Fibroblast of lung (primary cell): ENCODE measurements at regions not wholly inside any gene's neighbourhood (a gene's known extent, or its start where the extent isn't known, plus 50 kb on each side); places are given as distances from the start of the nearest gene placed in this dataset.

Experiments
- EZH2 ChIP-seq: IDR thresholded peaks from 2 replicates; pipeline ENCODE4 v1.5.1; 2012; ENCODE audit warnings: low read length, control low read depth, mild to moderate bottlenecking; ENCODE audit errors: missing control alignments
- TF ChIP-seq, protein P1 (sequence below), 2 donors: IDR thresholded peaks in 1 of 2; conservative IDR thresholded peaks in 1 of 2; 1 replicate in 1 of 2; 2 replicates in 1 of 2; pipeline ENCODE4 v1.5.1; 2011 to 2012; ENCODE audit warnings: low read length in 2 of 2, control low read depth in 1 of 2, inconsistent platforms in 1 of 2, low read depth in 1 of 2, mild to moderate bottlenecking in 1 of 2

DNA sequence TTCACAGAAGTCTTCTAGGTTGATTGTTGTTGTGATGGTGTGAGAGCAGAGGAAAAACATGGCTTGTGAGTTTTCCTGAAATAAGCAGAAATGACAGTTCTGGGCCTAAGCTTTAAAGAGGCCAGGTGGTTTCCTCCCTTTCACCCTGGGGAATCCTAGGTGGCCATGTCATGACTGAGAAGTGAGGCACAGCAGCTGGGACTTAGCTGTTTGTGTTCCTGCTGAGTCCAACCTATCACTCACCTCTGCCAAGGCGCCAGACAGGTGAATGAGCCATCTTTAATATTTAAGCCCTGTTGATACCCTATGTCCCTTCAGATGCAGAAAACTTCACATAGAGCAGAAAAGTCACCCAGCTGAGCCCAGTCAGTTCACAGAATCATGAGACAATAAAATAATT lies 384.4 kb downstream of the SLC4A3 start:
- no peak for TF ChIP-seq EZH2
- TF ChIP-seq, protein P1, sequence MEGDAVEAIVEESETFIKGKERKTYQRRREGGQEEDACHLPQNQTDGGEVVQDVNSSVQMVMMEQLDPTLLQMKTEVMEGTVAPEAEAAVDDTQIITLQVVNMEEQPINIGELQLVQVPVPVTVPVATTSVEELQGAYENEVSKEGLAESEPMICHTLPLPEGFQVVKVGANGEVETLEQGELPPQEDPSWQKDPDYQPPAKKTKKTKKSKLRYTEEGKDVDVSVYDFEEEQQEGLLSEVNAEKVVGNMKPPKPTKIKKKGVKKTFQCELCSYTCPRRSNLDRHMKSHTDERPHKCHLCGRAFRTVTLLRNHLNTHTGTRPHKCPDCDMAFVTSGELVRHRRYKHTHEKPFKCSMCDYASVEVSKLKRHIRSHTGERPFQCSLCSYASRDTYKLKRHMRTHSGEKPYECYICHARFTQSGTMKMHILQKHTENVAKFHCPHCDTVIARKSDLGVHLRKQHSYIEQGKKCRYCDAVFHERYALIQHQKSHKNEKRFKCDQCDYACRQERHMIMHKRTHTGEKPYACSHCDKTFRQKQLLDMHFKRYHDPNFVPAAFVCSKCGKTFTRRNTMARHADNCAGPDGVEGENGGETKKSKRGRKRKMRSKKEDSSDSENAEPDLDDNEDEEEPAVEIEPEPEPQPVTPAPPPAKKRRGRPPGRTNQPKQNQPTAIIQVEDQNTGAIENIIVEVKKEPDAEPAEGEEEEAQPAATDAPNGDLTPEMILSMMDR (conservative IDR thresholded peaks at IDR 0.05 in 1 of 2, IDR thresholded peaks at IDR 0.05 in 1 of 2; ENCODE audit: low read depth in 1 of 2, low read length in 2 of 2): no peak
